Upper lobe of left lung (tissue), 6 donors: ENCODE measurements at regions not wholly inside any gene's neighbourhood (a gene's known extent, or its start where the extent isn't known, plus 50 kb on each side); places are given as distances from the start of the nearest gene placed in this dataset.

ENCODE experiments used
- ATAC-seq, 2 donors: fragments of 200-7000 bp; cut with Tn5 transposase; one replicate each; pipeline ENCODE4 v1.9.1; 2022; ENCODE audit warnings: mild to moderate bottlenecking in 2 of 2, moderate library complexity in 2 of 2; ENCODE audit not compliant: low FRiP score in 2 of 2
- DNase-seq, 2 donors: peaks; one replicate each; pipeline ENCODE4 v3.0.0-alpha.2; 2019 to 2020
- H3K27ac ChIP-seq, 4 donors: fragments of 200-600 bp; sonication (generic); one replicate each; pipeline ENCODE4 v1.5.1; 2016 to 2019
- H3K27me3 ChIP-seq, 4 donors: fragments of 200-600 bp; sonication (generic); one replicate each; pipeline ENCODE4 v1.5.1; 2017 to 2019
- H3K36me3 ChIP-seq, 4 donors: fragments of 200-600 bp; sonication (generic); one replicate each; pipeline ENCODE4 v1.5.1; 2016 to 2019
- H3K4me1 ChIP-seq, 4 donors: fragments of 200-600 bp; sonication (generic); one replicate each; pipeline ENCODE4 v1.5.1; 2018 to 2019
- H3K4me3 ChIP-seq, 4 donors: fragments of 200-600 bp; sonication (generic); one replicate each; pipeline ENCODE4 v1.5.1; 2017 to 2019; ENCODE audit warnings: mild to moderate bottlenecking in 2 of 4, moderate library complexity in 1 of 4
- H3K9me3 ChIP-seq, 4 donors: fragments of 200-600 bp; sonication (generic); one replicate each; pipeline ENCODE4 v1.5.1; 2018 to 2019
- CTCF ChIP-seq, 6 experiments: fragments of 450-650 bp in 4 of 6; fragments of 200-600 bp in 2 of 6; sonication (generic) in 2 of 6; IDR thresholded peaks; one replicate each; pipeline ENCODE4 v1.5.1; 2016 to 2019; ENCODE audit warnings: antibody characterized with exemption in 6 of 6
- EP300 ChIP-seq, 4 donors: sonication (generic); formaldehyde crosslinking; IDR thresholded peaks; one replicate each; pipeline ENCODE4 v1.5.1; 2017; ENCODE audit warnings: antibody characterized with exemption in 4 of 4, control low read depth in 2 of 4
- POLR2A ChIP-seq, 4 donors: fragments of 450-650 bp; IDR thresholded peaks; one replicate each; pipeline ENCODE4 v1.5.1; 2016 to 2017; ENCODE audit warnings: antibody characterized with exemption in 4 of 4, mild to moderate bottlenecking in 2 of 4
- POLR2AphosphoS5 ChIP-seq, 2 donors: sonication (generic); formaldehyde crosslinking; IDR thresholded peaks; one replicate each; pipeline ENCODE4 v1.5.1; 2017; ENCODE audit warnings: antibody characterized with exemption in 2 of 2
- WGBS, 2 donors: methylation state at CpG; one replicate each; pipeline ENCODE4 v1.1.5; 2017 to 2018; 5-methylcytosine and 5-hydroxymethylcytosine counted together
- donor health status: DM: no; HTN: no; CAD: no; lungs with moderate emphysema.
- donor health status: DM: no; HTN: yes; CAD: no; lungs with severe emphysema.

- TF ChIP-seq EP300 (IDR thresholded peaks at IDR 0.05) (no peak), POLR2A (IDR thresholded peaks at IDR 0.05) (no peak), CTCF (IDR thresholded peaks at IDR 0.05) (no peak), POLR2AphosphoS5 (IDR thresholded peaks at IDR 0.05) (no peak)
- no peak overlapping the region for H3K4me3 ChIP-seq
- H3K36me3 ChIP-seq: no peaks in the 10 kb centered on the region
- no peak for ATAC-seq
- DNase-seq: no peak
- 77 to 83% methylated on average over 6 of the region's 6 CpGs for WGBS, 2 donors
- no peaks in the 10 kb centered on the region for H3K9me3 ChIP-seq
- peaks cover 12 to 28% (median 18%) of the 10 kb centered on the region in 4 donors for H3K4me1 ChIP-seq
- no peaks in the 10 kb centered on the region for H3K27me3 ChIP-seq
- no peak overlapping the region for H3K27ac ChIP-seq
Observed at GRCh38 chr1:235059221-235059620, 69.4 kb downstream of the TOMM20 start.

GRCh38 chr1:235058695-235059094, 69.9 kb downstream of the TOMM20 start:
- 7 to 33% methylated on average over 1 of the region's 1 CpG for WGBS, 2 donors
- Histone ChIP-seq H3K27me3 (no peaks in the 10 kb centered on the region), H3K36me3 (no peaks in the 10 kb centered on the region), H3K9me3 (no peaks in the 10 kb centered on the region), H3K4me1 (peaks cover 12 to 26% (median 18%) of the 10 kb centered on the region in 4 donors), H3K27ac (no peak overlapping the region), H3K4me3 (no peak overlapping the region)
- no peak for DNase-seq
- TF ChIP-seq EP300 (IDR thresholded peaks at IDR 0.05) (no peak), POLR2AphosphoS5 (IDR thresholded peaks at IDR 0.05) (no peak), POLR2A (IDR thresholded peaks at IDR 0.05) (no peak), CTCF (IDR thresholded peaks at IDR 0.05) (no peak)
- no peak for ATAC-seq

GRCh38 chr1:235057385-235058306, 71.0 kb downstream of the TOMM20 start:
- no peaks in the 10 kb centered on the region for H3K27me3 ChIP-seq
- no peak for DNase-seq
- no peaks in the 10 kb centered on the region for H3K9me3 ChIP-seq
- H3K4me3 ChIP-seq: no peak overlapping the region
- H3K4me1 ChIP-seq: peaks cover 2 to 17% (median 7%) of the 10 kb centered on the region in 4 donors
- ATAC-seq: no peak
- H3K27ac ChIP-seq: no peak overlapping the region
- H3K36me3 ChIP-seq: no peaks in the 10 kb centered on the region
- no peak for TF ChIP-seq POLR2A (IDR thresholded peaks at IDR 0.05)
- TF ChIP-seq EP300 (IDR thresholded peaks at IDR 0.05): no peak
- no peak for TF ChIP-seq CTCF (IDR thresholded peaks at IDR 0.05)
- no peak for TF ChIP-seq POLR2AphosphoS5 (IDR thresholded peaks at IDR 0.05)
- WGBS, 2 donors: 94 to 96% methylated on average over 12 of the region's 12 CpGs

GRCh38 chr1:235056937-235057336, 71.7 kb downstream of the TOMM20 start:
- H3K4me1 ChIP-seq: peaks cover 0 to 14% (median 6%) of the 10 kb centered on the region in 4 donors
- WGBS, 2 donors: 94 to 95% methylated on average over 7 of the region's 7 CpGs
- H3K36me3 ChIP-seq: no peaks in the 10 kb centered on the region
- H3K9me3 ChIP-seq: no peaks in the 10 kb centered on the region
- DNase-seq (no peak), ATAC-seq (no peak)
- H3K27me3 ChIP-seq: no peaks in the 10 kb centered on the region
- H3K4me3 ChIP-seq: no peak overlapping the region
- no peak overlapping the region for H3K27ac ChIP-seq
- no peak for TF ChIP-seq POLR2A (IDR thresholded peaks at IDR 0.05)
- TF ChIP-seq CTCF (IDR thresholded peaks at IDR 0.05): no peak
- no peak for TF ChIP-seq EP300 (IDR thresholded peaks at IDR 0.05)
- TF ChIP-seq POLR2AphosphoS5 (IDR thresholded peaks at IDR 0.05): no peak
